Endothelial cell of umbilical vein (primary cell): ENCODE measurements at regions not wholly inside any gene's neighbourhood (a gene's known extent, or its start where the extent isn't known, plus 50 kb on each side); places are given as distances from the start of the nearest gene placed in this dataset.

ENCODE experiments used
- BruUV-seq: library from RNA; stranded (reverse); fragments of 400-500 nt; replicated peaks from 2 replicates; lab custom pipeline; 2021; lab: Mats Ljungman, UMichigan
- CTCF ChIA-PET: fragments of 300-600, 350-600 bp; sonication (Branson Sonifier 250); formaldehyde crosslinking; loops from one replicate; lab custom pipeline; 2021; ENCODE audit warnings: antibody characterized with exemption, inconsistent platforms; lab: Charles Lee
- POLR2A ChIA-PET: fragments of 300-600, 350-600 bp; sonication (Branson Sonifier 250); formaldehyde crosslinking; loops from one replicate; lab custom pipeline; 2021; ENCODE audit warnings: antibody characterized with exemption, inconsistent platforms; lab: Charles Lee
- DNase-seq: peaks from one replicate; pipeline ENCODE4 v3.0.0-alpha.2; 2011; ENCODE audit warnings: low read depth, low spot score
- FAIRE-seq: peaks from 2 replicates; lab custom pipeline; 2011; peaks lifted over from hg19 to GRCh38; lab: Jason Lieb, UNC
- H2AFZ ChIP-seq: 2 replicates; pipeline ENCODE4 v1.6.0; 2012; ENCODE audit warnings: low read depth, low read length, control low read depth, inconsistent platforms
- H3K27ac ChIP-seq: 2 replicates; pipeline ENCODE4 v1.5.1; 2011; ENCODE audit warnings: low read depth, mild to moderate bottlenecking, control low read depth, low read length, moderate library complexity; ENCODE audit not compliant: insufficient read depth
- H3K27me3 ChIP-seq, 2 experiments: 2 replicates each; pipeline versions ENCODE4 v1.6.0 to v1.6.1; 2011; ENCODE audit warnings: low read length in 2 of 2, mixed read lengths in 1 of 2; ENCODE audit not compliant: control insufficient read depth in 2 of 2, insufficient read depth in 2 of 2
- H3K36me3 ChIP-seq, 2 experiments: 2 replicates in 1 of 2; 3 replicates in 1 of 2; pipeline ENCODE4 v1.5.1; 2011; ENCODE audit warnings: low read length in 2 of 2, mild to moderate bottlenecking in 1 of 2, moderate library complexity in 1 of 2; ENCODE audit not compliant: control insufficient read depth in 2 of 2, insufficient read depth in 2 of 2; ENCODE audit errors: extremely low read depth in 1 of 2
- H3K4me1 ChIP-seq: 3 replicates; pipeline ENCODE4 v1.5.1; 2011; ENCODE audit warnings: mild to moderate bottlenecking, low read length; ENCODE audit not compliant: control insufficient read depth, insufficient read depth; ENCODE audit errors: extremely low read depth
- H3K4me2 ChIP-seq: 2 replicates; pipeline ENCODE4 v1.6.1; 2011; ENCODE audit warnings: low read length, control low read depth, mixed read lengths; ENCODE audit not compliant: insufficient read depth
- H3K4me3 ChIP-seq, 3 experiments: fragments of 200-600 bp in 1 of 3; sonication (generic), shearing (Covaris generic) in 1 of 3; replicated peaks in 1 of 3; 2 replicates each; pipeline ENCODE4 v1.5.1; 2011 to 2016; ENCODE audit warnings: control low read depth in 3 of 3, low read length in 3 of 3, mild to moderate bottlenecking in 2 of 3, inconsistent platforms in 1 of 3, low read depth in 1 of 3, moderate library complexity in 1 of 3; ENCODE audit not compliant: insufficient read depth in 1 of 3
- H3K79me2 ChIP-seq: 2 replicates; pipeline ENCODE4 v1.6.0; 2012; ENCODE audit warnings: low read length, inconsistent platforms; ENCODE audit not compliant: control insufficient read depth, insufficient read depth
- H3K9ac ChIP-seq: replicated peaks from 2 replicates; pipeline ENCODE3; 2011; ENCODE audit warnings: low read length, control low read depth; ENCODE audit not compliant: insufficient read depth; ENCODE audit errors: extremely low read depth
- H3K9me1 ChIP-seq: replicated peaks from 3 replicates; pipeline ENCODE4 v1.6.0; 2011; ENCODE audit warnings: mild to moderate bottlenecking, low read length; ENCODE audit not compliant: control insufficient read depth, insufficient read depth; ENCODE audit errors: extremely low read depth
- H3K9me3 ChIP-seq: replicated peaks from 2 replicates; pipeline ENCODE4 v1.5.1; 2012; ENCODE audit warnings: low read length, inconsistent platforms; ENCODE audit not compliant: control insufficient read depth, insufficient read depth
- H4K20me1 ChIP-seq: replicated peaks from 2 replicates; pipeline ENCODE3; 2011; ENCODE audit warnings: mild to moderate bottlenecking, low read length; ENCODE audit not compliant: control insufficient read depth, insufficient read depth; ENCODE audit errors: extremely low read depth
- EZH2 ChIP-seq: IDR thresholded peaks from 2 replicates; pipeline ENCODE4 v1.6.1; 2012; ENCODE audit warnings: borderline replicate concordance, low read depth, mild to moderate bottlenecking, moderate library complexity, low read length, inconsistent platforms; ENCODE audit not compliant: severe bottlenecking
- FOS ChIP-seq: IDR thresholded peaks from 2 replicates; pipeline ENCODE4 v1.6.1; 2011; ENCODE audit warnings: mild to moderate bottlenecking, low read length, moderate library complexity, borderline replicate concordance; ENCODE audit not compliant: insufficient read depth
- GATA2 ChIP-seq: IDR thresholded peaks from 2 replicates; pipeline ENCODE4 v1.7.0; 2011; ENCODE audit warnings: low read depth, mild to moderate bottlenecking, moderate library complexity, mixed read lengths, low read length; ENCODE audit not compliant: insufficient read length, insufficient read depth
- JUN ChIP-seq: IDR thresholded peaks from 2 replicates; pipeline ENCODE4 v1.6.1; 2011; ENCODE audit warnings: borderline replicate concordance, low read depth; ENCODE audit not compliant: insufficient read length, insufficient read depth
- MYC ChIP-seq: IDR thresholded peaks from one replicate; pipeline ENCODE4 v1.6.1; 2011; ENCODE audit warnings: mild to moderate bottlenecking, low read depth, low read length
- POLR2A ChIP-seq: IDR thresholded peaks from 2 replicates; pipeline ENCODE4 v1.6.1; 2012; ENCODE audit warnings: low read depth, mild to moderate bottlenecking, control low read depth, low read length
- POLR2AphosphoS5 ChIP-seq: IDR thresholded peaks from 2 replicates; pipeline ENCODE4 v1.6.1; 2012; ENCODE audit warnings: low read depth, mild to moderate bottlenecking, control low read depth, low read length, moderate library complexity; ENCODE audit not compliant: insufficient read depth
- dilution Hi-C: fragments of 300-500 bp; cut with MboI; formaldehyde crosslinking; loops from one replicate; pipeline ENCODE4 v1.15.0; 2019; ENCODE audit warnings: low sequenced_read_pairs; ENCODE audit not compliant: extremely low pct_ligation_motif_present
- intact Hi-C: fragments of 100-400 bp; cut with micrococcal nuclease; formaldehyde crosslinking; loops from one replicate; pipeline ENCODE4 v1.10.0; 2022
- TF ChIP-seq, protein P1 (sequence below): IDR thresholded peaks from 2 replicates; pipeline ENCODE4 v1.6.1; 2011; ENCODE audit not compliant: insufficient read depth, insufficient read length
- TF ChIP-seq, protein P2 (sequence below), 2 donors: IDR thresholded peaks; 1 replicate in 1 of 2; 2 replicates in 1 of 2; pipeline ENCODE4 v1.5.1; 2011; ENCODE audit warnings: low read length in 2 of 2, mild to moderate bottlenecking in 2 of 2, moderate library complexity in 2 of 2, control low read depth in 1 of 2, inconsistent platforms in 1 of 2, low read depth in 1 of 2; ENCODE audit not compliant: insufficient read depth in 1 of 2; ENCODE audit errors: extremely low read depth in 1 of 2

DNA sequence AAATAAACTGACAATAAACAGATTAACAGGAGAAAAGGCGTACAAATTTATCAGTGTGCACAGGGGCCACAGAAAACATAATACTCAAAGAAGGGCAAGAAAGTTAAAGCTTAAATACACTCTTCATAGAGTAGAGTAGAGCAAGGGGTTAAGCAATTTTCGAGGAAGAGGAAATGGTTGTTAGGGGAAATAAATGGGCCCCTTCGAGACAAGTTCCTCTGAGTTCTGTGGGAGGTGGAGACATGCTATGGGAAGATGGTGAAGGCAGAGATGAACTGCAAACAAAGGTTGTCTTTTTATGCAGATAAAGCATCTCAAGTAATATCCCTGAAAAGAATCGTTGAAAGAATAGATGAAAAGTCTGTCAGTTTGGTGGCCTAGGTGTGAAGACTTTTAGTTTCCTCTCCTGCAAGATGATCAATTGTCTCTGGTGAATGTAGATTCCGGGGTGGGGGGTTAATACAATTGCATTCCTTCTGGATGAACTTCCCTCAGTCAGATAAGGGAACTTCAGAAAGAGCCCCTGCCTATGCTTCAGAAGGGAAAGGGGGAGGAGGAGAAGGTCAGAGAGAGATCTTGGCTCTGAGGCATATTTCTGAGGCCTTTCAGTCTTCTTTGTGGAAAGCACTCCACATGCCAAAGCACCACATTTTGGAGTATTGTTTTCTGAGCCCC is 127.0 kb downstream of the METTL4 start:
- no TSS peak for BruUV-seq

DNA sequence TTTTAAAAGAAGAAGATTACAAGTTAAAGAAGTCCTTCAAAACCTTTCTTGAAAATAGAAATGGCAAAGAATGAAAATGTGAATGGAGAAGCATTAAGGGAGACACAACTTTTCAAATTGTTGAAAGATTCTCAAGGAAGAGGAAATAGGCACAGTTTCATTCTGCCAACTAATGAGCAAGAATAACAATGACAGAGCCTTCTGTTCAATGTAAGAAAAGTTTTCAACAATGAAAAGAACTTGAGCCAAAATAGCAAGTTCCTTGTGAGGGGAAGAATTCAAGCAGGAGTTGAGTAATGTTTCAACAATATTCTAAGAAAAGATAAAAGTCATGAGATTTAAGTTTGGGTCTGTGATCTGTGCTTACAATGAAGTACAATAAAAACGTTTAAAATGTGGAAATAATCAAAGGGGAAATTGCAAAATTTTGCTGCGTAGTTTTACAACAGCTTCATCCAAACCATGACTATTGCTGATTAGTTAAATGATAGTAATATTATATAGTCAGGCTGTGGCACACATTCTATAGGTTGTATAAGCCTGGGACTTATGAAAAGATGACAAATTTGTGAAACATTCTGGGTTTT is 122.6 kb downstream of the METTL4 start:
- no TSS peak for BruUV-seq
- Histone ChIP-seq H3K27ac (no peak overlapping the region), H4K20me1 (no peaks in the 10 kb centered on the region), H3K4me2 (no peak overlapping the region), H3K9ac (no peak overlapping the region), H3K79me2 (no peaks in the 10 kb centered on the region), H3K9me1 (no peaks in the 10 kb centered on the region), H2AFZ (no peak overlapping the region), H3K36me3 (no peaks in the 10 kb centered on the region), H3K4me3 (no peak overlapping the region), H3K4me1 (no peaks in the 10 kb centered on the region), H3K9me3 (no peaks in the 10 kb centered on the region), H3K27me3 (no peaks in the 10 kb centered on the region)
- intact Hi-C loops: no loop called here
- TF ChIP-seq POLR2AphosphoS5 (no peak), EZH2 (no peak), POLR2A (no peak), JUN (no peak), FOS (no peak), GATA2 (no peak), MYC (no peak)
- TF ChIP-seq, protein P1, sequence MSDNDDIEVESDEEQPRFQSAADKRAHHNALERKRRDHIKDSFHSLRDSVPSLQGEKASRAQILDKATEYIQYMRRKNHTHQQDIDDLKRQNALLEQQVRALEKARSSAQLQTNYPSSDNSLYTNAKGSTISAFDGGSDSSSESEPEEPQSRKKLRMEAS: no peak
- TF ChIP-seq, protein P2, sequence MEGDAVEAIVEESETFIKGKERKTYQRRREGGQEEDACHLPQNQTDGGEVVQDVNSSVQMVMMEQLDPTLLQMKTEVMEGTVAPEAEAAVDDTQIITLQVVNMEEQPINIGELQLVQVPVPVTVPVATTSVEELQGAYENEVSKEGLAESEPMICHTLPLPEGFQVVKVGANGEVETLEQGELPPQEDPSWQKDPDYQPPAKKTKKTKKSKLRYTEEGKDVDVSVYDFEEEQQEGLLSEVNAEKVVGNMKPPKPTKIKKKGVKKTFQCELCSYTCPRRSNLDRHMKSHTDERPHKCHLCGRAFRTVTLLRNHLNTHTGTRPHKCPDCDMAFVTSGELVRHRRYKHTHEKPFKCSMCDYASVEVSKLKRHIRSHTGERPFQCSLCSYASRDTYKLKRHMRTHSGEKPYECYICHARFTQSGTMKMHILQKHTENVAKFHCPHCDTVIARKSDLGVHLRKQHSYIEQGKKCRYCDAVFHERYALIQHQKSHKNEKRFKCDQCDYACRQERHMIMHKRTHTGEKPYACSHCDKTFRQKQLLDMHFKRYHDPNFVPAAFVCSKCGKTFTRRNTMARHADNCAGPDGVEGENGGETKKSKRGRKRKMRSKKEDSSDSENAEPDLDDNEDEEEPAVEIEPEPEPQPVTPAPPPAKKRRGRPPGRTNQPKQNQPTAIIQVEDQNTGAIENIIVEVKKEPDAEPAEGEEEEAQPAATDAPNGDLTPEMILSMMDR (IDR thresholded peaks at IDR 0.05; ENCODE audit: extremely low read depth in 1 of 2, insufficient read depth in 1 of 2, low read depth in 1 of 2, low read length in 2 of 2): no peak
- DNase-seq (no peak), FAIRE-seq (no peak)
- dilution Hi-C loops: no loop called here
- ChIA-PET CTCF (no interaction called here), POLR2A (no interaction called here)

More for the DNA sequence above, 127.0 kb downstream of the METTL4 start:
- DNase-seq (no peak), FAIRE-seq (no peak)
- Histone ChIP-seq H4K20me1 (no peaks in the 10 kb centered on the region), H2AFZ (no peak overlapping the region), H3K27me3 (no peaks in the 10 kb centered on the region), H3K9me3 (no peaks in the 10 kb centered on the region), H3K79me2 (no peaks in the 10 kb centered on the region), H3K4me3 (no peak overlapping the region), H3K36me3 (no peaks in the 10 kb centered on the region), H3K4me2 (no peak overlapping the region), H3K9ac (no peak overlapping the region), H3K9me1 (no peaks in the 10 kb centered on the region), H3K4me1 (no peaks in the 10 kb centered on the region), H3K27ac (no peak overlapping the region)
- CTCF ChIA-PET: no interaction called here
- intact Hi-C loops: no loop called here
- no peak for TF ChIP-seq POLR2AphosphoS5
- TF ChIP-seq, protein P1: no peak
- no peak for TF ChIP-seq MYC
- no peak for TF ChIP-seq JUN
- TF ChIP-seq POLR2A: no peak
- dilution Hi-C loops: no loop called here
- POLR2A ChIA-PET: no interaction called here
